Activated B cell treated with CpG ODN at 0.5 μM for 24 hours (primary cell): ENCODE measurements at regions not wholly inside any gene's neighbourhood (a gene's known extent, or its start where the extent isn't known, plus 50 kb on each side); places are given as distances from the start of the nearest gene placed in this dataset.

Experiments used
- ATAC-seq: fragments of 200-7000 bp; cut with Tn5 transposase; one replicate; pipeline ENCODE4 v1.10.0; 2021; ENCODE audit warnings: low read depth, mild to moderate bottlenecking, moderate library complexity
- CTCF ChIA-PET: fragments of 350-600 bp; sonication (Branson Sonifier 250); formaldehyde crosslinking; loops from one replicate; lab custom pipeline; 2021; ENCODE audit warnings: antibody characterized with exemption; lab: Charles Lee
- POLR2A ChIA-PET: fragments of 350-600 bp; sonication (Branson Sonifier 250); formaldehyde crosslinking; loops from one replicate; lab custom pipeline; 2021; ENCODE audit warnings: antibody characterized with exemption; lab: Charles Lee
- DNase-seq: peaks from one replicate; pipeline ENCODE4 v3.0.0; 2022
- H3K27ac Mint-ChIP-seq: one replicate; pipeline ENCODE4 v1.8.0; 2020; ENCODE audit warnings: mixed read lengths
- H3K27me3 Mint-ChIP-seq: one replicate; pipeline ENCODE4 v1.8.0; 2021; ENCODE audit warnings: mixed read lengths
- H3K36me3 Mint-ChIP-seq: one replicate; pipeline ENCODE4 v1.8.0; 2021; ENCODE audit warnings: low read depth, mixed read lengths
- H3K4me1 Mint-ChIP-seq: one replicate; pipeline ENCODE4 v1.8.0; 2021; ENCODE audit warnings: mixed read lengths
- H3K4me3 Mint-ChIP-seq: one replicate; pipeline ENCODE4 v1.8.0; 2020; ENCODE audit warnings: mild to moderate bottlenecking, mixed read lengths
- H3K9me3 Mint-ChIP-seq: one replicate; pipeline ENCODE4 v1.8.0; 2020; ENCODE audit warnings: mixed read lengths
- CTCF ChIP-seq: fragments of 200-600 bp; IDR thresholded peaks from one replicate; pipeline ENCODE4 v1.8.0; 2022; ENCODE audit warnings: antibody characterized with exemption, mild to moderate bottlenecking
- intact Hi-C: fragments of 100-400 bp; cut with micrococcal nuclease; formaldehyde crosslinking; loops from one replicate; pipeline ENCODE4 v1.15.1; 2024

GRCh38 chr20:20835897-20836296, 123.5 kb upstream of the RALGAPA2 start:
- no peak for DNase-seq
- POLR2A ChIA-PET: no interaction called here
- H3K4me3 Mint-ChIP-seq: no peak overlapping the region
- CTCF ChIA-PET: interaction anchor here (2.7 kb wide), 1 partner anchor 669 kb away, joined by 12 read pairs; no protein-coding TSS in a partner anchor
- H3K27me3 Mint-ChIP-seq: peaks cover 32% of the 10 kb centered on the region
- no peak overlapping the region for H3K27ac Mint-ChIP-seq
- TF ChIP-seq CTCF: no peak
- ATAC-seq: no peak
- no peaks in the 10 kb centered on the region for H3K36me3 Mint-ChIP-seq
- H3K9me3 Mint-ChIP-seq: no peaks in the 10 kb centered on the region
- intact Hi-C loops: no loop called here
- peaks cover 2% of the 10 kb centered on the region for H3K4me1 Mint-ChIP-seq

GRCh38 chr20:20834008-20834407, 121.6 kb upstream of the RALGAPA2 start:
- DNase-seq: no peak
- Mint-ChIP-seq H3K4me3 (no peak overlapping the region), H3K27me3 (peaks cover 30% of the 10 kb centered on the region), H3K36me3 (no peaks in the 10 kb centered on the region), H3K9me3 (peaks cover 10% of the 10 kb centered on the region), H3K27ac (no peak overlapping the region), H3K4me1 (peaks cover 2% of the 10 kb centered on the region)
- ChIA-PET POLR2A (no interaction called here), CTCF (no interaction called here)
- no peak for ATAC-seq
- no peak for TF ChIP-seq CTCF
- intact Hi-C loops: no loop called here

GRCh38 chr20:20832715-20833114, 120.3 kb upstream of the RALGAPA2 start:
- H3K9me3 Mint-ChIP-seq: peaks cover 10% of the 10 kb centered on the region
- DNase-seq (no peak), ATAC-seq (no peak)
- TF ChIP-seq CTCF: no peak
- POLR2A ChIA-PET: no interaction called here
- H3K27me3 Mint-ChIP-seq: peaks cover 27% of the 10 kb centered on the region
- no peaks in the 10 kb centered on the region for H3K36me3 Mint-ChIP-seq
- H3K4me3 Mint-ChIP-seq: no peak overlapping the region
- H3K4me1 Mint-ChIP-seq: peaks cover 2% of the 10 kb centered on the region
- intact Hi-C loops: no loop called here
- CTCF ChIA-PET: no interaction called here
- no peak overlapping the region for H3K27ac Mint-ChIP-seq

GRCh38 chr20:20831794-20832193, 119.3 kb upstream of the RALGAPA2 start:
- intact Hi-C loops: no loop called here
- DNase-seq (no peak), ATAC-seq (no peak)
- no peak for TF ChIP-seq CTCF
- Mint-ChIP-seq H3K9me3 (peaks cover 10% of the 10 kb centered on the region), H3K27ac (no peak overlapping the region), H3K27me3 (peaks cover 25% of the 10 kb centered on the region), H3K36me3 (no peaks in the 10 kb centered on the region), H3K4me1 (no peaks in the 10 kb centered on the region), H3K4me3 (no peak overlapping the region)
- ChIA-PET CTCF (no interaction called here), POLR2A (no interaction called here)

GRCh38 chr20:20829681-20830080, 117.2 kb upstream of the RALGAPA2 start:
- ATAC-seq (no peak), DNase-seq (no peak)
- no peak overlapping the region for H3K4me3 Mint-ChIP-seq
- intact Hi-C loops: loop anchor here (10.0 kb wide), 1 partner anchor 235 kb away; no protein-coding TSS in a partner anchor
- no peaks in the 10 kb centered on the region for H3K36me3 Mint-ChIP-seq
- TF ChIP-seq CTCF: no peak
- ChIA-PET CTCF (no interaction called here), POLR2A (no interaction called here)
- H3K4me1 Mint-ChIP-seq: peaks cover 4% of the 10 kb centered on the region
- H3K27me3 Mint-ChIP-seq: peaks cover 23% of the 10 kb centered on the region
- H3K9me3 Mint-ChIP-seq: peaks cover 10% of the 10 kb centered on the region
- H3K27ac Mint-ChIP-seq: no peak overlapping the region
